LNCAP (cell line): ENCODE measurements at regions not wholly inside any gene's neighbourhood (a gene's known extent, or its start where the extent isn't known, plus 50 kb on each side); places are given as distances from the start of the nearest gene placed in this dataset.

Experiments used
- TF ChIP-seq, protein P1 (sequence below): fragments of 450-650 bp; IDR thresholded peaks from 2 replicates; pipeline ENCODE4 v1.5.1; 2017; ENCODE audit warnings: mild to moderate bottlenecking

DNA sequence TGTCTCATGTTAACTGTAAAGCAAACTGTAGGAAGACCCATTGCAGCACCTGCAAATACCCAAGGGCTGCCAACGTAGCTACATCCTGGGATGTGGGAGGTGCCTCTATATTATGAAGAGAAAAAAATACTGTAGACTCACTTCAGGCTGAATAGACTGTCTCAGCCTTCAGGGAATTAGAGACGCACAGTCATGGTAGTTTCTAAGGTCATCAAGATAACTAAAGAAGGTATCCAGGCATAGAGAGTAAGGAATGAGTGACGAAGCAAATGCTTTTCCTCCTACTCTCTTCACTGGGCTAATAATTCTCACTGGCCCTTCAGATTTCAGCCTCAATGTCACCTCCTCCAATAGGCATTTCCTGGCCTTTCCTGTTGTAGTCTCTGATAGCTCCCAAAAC, 121.6 kb upstream of the ECI2 start:
- TF ChIP-seq, protein P1, sequence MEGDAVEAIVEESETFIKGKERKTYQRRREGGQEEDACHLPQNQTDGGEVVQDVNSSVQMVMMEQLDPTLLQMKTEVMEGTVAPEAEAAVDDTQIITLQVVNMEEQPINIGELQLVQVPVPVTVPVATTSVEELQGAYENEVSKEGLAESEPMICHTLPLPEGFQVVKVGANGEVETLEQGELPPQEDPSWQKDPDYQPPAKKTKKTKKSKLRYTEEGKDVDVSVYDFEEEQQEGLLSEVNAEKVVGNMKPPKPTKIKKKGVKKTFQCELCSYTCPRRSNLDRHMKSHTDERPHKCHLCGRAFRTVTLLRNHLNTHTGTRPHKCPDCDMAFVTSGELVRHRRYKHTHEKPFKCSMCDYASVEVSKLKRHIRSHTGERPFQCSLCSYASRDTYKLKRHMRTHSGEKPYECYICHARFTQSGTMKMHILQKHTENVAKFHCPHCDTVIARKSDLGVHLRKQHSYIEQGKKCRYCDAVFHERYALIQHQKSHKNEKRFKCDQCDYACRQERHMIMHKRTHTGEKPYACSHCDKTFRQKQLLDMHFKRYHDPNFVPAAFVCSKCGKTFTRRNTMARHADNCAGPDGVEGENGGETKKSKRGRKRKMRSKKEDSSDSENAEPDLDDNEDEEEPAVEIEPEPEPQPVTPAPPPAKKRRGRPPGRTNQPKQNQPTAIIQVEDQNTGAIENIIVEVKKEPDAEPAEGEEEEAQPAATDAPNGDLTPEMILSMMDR = no peak

DNA sequence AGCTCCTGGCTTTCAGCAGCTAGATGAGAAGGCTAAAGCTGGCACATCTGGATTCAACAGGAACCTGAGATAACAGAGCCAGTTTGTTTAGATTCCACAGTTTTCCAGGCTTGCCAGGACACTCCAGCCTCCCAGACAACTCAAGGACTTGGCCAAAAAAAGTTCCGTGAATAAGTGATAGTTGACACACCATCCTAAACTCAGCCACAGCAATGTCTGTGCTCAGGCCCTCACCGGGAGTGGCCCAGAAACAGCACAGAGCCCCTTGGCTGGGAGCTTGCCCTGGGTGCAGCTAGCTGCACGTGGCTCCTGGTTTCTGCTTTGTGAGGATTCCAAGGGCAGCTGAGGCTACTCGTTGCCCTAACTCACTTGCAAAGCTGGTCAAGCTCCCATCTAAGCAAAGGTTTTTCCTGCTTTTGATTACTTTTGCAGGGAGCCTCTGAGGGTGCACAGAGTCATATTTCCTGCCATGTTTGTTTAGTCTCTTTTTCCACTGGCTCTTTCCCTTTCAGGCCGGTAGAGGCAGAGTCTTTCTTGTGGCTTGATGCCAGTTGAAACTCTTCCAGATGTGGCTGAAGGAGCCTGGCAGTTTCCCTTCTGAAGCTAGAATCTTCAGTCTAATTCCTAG, 118.3 kb upstream of the ECI2 start:
- TF ChIP-seq, protein P1 = peak; percentile 44

DNA sequence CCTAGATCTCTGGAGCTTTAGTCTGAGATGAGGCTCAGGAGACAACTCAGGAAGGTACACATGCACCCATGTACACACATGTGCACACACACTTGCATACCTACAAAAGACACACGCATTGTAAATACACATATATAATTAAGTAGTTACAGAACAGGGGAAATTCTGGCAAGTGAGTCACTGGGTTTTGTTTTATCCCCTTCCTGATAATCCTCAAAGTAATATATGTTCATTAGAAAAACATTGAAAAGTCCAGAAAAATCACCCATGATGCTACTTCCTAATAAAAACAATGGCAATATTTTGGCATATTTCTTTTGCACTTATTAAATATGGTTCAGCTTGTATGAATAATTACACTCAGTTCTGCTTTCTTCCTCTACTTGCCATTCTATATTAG, 115.3 kb upstream of the ECI2 start:
- TF ChIP-seq, protein P1 = no peak

DNA sequence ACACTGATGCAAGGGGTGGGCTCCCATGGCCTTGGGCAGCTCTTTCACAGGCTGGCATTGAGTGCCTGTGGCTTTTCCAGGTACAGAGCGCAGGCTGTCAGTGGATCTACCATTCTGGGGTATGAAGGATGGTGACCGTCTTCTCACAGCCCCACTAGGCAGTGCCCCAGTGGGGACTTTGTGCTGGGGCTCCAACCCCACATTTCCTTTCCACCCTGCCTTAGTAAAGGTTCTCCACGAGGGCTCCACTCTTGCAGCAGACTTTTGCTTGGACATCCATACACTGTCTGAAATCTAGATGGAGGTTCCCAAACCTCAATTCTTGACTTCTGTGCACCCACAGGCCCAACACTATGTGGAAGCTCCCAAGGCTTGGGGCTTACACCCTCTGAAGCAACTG, 107.9 kb upstream of the ECI2 start:
- TF ChIP-seq, protein P1 = no peak

DNA sequence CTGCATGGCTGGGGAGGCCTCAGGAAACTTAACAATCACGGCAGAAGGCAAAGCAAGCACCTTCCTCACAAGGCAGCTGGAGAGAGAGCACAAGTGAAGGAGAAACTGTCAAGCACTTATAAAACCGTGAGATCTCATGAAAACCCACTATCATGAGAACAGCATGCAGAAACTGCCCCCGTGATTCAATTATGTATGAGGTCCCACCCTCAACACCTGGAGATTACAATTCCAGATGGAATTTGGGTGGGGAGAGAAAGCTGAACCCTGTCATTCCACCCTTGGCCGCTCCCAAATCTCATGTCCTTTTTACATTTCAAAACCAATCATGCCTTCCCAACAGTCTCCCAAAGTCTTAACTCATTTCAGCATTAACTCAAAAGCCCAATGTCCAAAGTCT, 107.2 kb upstream of the ECI2 start:
- TF ChIP-seq, protein P1 = no peak

DNA sequence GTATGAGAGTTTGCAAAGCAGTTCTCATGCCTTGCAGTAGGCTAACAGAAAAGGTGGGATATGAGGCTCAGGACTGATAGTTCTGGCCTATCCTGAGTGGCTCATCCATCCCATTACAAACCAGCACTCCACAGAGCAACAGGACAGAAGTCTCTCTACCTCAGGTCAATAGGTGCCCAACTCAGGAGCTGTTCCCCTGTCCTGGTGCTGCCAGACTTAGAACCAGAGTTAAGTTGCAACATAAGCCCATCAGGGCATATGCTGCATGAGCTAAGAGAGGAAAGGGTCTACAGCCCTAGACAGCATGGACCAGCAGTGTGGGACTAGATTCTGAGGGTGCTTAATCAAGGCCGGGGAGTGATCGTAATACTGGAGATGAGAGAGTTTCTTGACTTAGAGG, 104.8 kb upstream of the ECI2 start:
- TF ChIP-seq, protein P1 = no peak

DNA sequence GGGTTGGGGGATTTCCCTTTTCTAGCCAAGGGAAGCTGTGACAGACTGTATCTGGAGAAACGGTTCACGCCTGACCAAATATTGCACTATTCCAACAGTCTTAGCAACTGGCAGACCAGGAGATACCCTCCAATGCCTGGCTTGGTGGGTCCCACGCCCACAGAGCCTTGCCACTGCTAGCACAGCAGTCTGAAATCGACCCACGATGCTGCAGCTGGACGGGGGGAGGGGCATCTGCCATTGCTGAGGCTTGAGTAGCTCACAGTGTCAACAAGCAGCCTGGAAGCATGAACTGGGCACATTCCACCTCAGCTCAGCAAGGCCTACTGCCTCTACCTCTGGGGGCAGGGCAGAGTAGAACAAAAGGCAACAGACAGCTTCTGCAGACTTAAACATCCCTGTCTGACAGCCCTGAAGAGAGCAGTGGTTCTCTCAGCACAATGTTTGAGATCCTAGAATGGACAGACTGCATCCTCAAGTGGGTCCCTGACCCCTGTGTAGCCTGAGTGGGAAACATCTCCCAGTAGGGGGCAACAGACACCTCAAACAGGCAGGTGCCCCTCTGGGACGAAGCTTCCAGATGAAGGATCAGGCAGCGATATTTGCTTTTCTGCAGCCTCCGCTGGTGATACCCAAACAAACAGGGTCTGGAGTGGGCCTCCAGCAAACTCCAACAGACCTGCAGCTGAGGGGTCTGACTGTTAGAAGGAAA, 89.9 kb upstream of the ECI2 start:
- TF ChIP-seq, protein P1 = no peak
